Amniotic epithelial cell (primary cell): ENCODE measurements at regions not wholly inside any gene's neighbourhood (a gene's known extent, or its start where the extent isn't known, plus 50 kb on each side); places are given as distances from the start of the nearest gene placed in this dataset.
"Not testable (repeated sequence)": the region's sequence is repeated elsewhere in the genome, so short reads cannot be mapped to it uniquely, and the experiment has no call there.

ENCODE experiments used
- DNase-seq: peaks from one replicate; pipeline ENCODE4 v3.0.0-alpha.2; 2010; ENCODE audit warnings: low read depth

DNA sequence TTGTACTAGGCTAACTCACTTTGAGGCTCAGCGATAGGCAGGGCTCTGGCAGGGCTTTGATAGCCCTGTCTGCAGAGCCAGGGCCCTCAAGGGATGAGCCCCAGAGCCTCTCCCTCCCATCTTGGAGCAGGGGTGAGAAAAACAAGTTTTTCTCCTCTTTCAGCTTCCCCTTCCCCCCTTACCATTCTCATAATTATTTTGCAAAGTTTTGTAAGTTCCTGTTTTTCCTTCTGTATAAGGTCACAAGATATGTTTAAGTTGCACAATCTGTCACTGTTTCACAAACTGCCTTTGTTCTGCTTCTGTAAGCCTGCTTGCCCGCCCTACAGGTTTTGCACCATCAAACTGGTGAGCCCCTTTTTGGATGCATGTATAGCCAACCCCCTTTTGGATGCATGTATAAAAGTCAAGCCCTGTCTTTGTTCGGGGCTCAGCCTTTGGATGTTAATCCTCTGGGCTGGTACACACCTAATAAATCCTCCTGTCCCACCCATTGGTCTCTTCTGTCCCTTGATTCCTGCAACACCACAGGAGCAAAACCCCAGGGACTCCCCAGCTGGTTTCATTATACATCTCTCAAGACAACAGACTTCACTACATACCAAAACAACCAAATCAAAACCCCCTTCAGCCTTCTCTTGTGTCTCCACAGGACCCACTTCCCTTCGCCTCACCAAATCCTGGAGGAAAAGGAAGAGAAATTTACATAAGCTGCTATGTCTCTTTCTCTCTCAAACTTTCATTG lies 52.5 kb upstream of the RESF1 start:
- DNase-seq: peak; percentile 47

- DNase-seq: no peak
These were observed 56.2 kb upstream of the RESF1 start for GRCh38 chr12:31903025-31903424.

DNA sequence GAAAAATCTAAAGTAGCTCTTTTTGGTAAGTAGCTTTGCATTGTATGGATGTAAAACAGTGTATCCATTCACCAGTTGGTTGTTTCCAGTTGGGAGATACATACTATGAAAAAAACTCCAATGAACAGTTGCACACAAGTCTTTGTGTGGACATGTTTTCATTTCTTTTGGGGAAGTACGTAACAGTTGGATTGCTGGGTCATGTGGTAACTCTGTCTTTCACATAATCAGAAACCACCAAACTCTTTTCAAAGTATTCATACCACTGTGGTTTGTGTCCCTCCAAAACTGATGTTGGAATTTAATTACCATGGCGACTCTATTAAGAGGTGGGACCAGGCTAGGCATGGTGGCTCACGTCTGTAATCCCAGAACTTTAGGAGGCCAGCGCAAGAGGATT lies 58.9 kb upstream of the RESF1 start:
- DNase-seq: peak; percentile 42

- DNase-seq: peak; percentile 17
These were observed 60.1 kb upstream of the RESF1 start for GRCh38 chr12:31899109-31899508.

DNA sequence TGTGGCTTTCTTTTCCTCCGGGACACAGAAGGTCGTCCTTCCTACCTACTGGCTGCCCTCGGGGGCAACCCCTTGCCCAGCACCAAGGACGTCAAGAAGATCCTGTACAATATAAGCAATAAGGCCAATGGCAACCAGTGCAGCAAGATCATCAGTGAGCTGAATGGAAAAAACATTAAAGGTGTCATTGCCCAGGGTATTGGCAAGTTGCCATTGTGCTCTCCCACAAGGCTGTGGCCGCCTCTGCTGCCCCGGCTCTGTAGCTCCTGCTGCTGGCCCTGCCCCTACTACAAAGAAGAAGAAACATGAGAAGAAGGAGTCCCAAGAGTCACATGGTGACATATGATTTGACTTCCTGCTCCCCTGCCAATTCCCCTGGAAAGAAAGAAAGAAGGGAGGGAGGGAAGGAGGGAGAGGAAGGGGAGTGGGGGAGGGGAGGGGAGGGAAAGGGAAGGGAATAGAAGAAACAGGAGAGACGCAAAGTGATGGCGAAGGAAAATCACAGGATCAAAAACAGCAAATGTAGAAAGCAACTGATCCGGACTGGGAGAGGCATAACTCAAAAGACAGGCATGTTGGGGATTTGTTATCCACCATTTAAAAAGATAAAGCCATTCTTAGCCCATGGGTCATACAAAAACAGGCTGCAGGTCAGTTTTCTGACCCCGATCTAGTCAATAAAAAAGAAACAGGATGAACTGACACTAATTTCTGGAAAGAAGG lies 61.3 kb upstream of the RESF1 start:
- peak; percentile 74 for DNase-seq

DNA sequence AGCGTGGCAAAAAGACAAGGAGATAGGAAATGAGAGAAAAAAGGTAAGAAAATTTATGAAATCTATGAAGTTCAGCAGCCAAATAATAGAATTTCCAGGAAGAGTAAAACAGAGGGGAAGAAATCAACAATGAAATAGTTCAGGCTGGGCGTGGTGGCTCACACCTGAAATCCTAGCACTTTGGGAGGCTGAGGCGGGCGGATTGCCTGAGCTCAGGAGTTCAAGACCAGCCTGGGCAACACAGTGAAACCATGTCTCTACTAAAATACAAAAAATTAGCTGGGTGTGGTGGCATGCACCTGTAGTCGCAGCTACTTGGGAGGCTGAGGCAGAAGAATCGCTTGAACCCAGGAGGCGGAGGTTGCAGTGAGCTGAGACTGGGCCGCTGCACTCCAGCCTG lies 62.1 kb upstream of the RESF1 start:
- not testable (repeated sequence) for DNase-seq

- DNase-seq: peak; percentile 100
These were observed 62.6 kb upstream of the RESF1 start for GRCh38 chr12:31896514-31897039.

DNA sequence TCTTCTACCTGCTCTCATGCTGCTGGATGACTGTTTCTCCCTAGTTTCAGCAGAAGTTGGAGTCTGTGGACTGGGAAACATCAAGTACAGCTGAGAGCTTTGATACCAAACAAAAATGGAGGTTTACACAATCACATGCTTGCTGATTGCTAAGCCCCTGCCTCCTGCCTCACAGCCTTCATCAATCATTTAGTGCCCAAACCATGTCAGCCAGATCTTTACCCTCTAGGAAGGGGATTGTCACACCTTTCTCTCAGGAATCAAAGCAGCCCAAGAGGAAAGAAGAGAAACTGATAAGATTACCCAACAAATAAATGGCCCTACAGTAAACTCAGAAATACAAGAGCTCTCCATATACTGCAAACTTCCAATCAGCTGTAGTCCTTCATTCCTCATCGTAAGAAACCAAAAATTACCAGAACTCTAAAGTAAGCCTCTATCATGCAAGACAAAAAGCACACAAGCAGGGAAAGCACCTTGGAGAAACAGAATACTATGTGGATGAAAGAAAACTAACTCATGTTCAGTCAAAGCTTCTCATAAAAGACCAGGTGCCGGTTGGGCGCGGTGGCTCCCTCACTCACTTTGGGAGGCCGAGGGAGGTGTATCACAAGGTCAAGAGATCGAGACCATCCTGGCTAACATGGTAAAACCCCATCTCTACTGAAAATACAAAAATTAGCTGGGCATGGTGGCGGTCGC lies 63.6 kb upstream of the RESF1 start:
- peak; percentile 49 for DNase-seq

- DNase-seq: peak; percentile 95
These were observed 68.6 kb upstream of the RESF1 start for GRCh38 chr12:31890295-31891285.

- no peak for DNase-seq
These were observed 72.0 kb upstream of the RESF1 start for GRCh38 chr12:31887109-31887811.

GRCh38 chr12:31882682-31883081 lies 76.5 kb upstream of the RESF1 start:
- DNase-seq: not testable (repeated sequence)

DNA sequence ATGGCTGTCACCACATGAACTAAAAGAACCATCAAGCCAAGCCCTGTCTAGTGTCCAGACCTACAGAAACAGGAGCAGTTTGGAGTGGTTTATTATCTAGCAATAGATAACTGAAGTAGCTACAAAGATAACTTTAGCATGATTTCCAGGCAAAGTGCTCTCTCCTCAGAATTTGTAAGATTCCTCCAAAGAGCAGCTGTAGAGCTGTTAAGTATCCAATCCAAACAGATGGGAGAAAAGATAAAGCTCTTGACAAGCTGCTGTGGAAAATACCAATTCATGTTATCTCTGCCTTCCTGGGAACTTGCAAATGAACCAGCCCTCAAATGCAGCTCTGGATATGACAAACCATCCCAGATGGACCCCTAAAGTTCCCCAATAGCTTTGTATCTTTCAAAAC lies 78.9 kb upstream of the RESF1 start:
- peak; percentile 79 for DNase-seq

DNA sequence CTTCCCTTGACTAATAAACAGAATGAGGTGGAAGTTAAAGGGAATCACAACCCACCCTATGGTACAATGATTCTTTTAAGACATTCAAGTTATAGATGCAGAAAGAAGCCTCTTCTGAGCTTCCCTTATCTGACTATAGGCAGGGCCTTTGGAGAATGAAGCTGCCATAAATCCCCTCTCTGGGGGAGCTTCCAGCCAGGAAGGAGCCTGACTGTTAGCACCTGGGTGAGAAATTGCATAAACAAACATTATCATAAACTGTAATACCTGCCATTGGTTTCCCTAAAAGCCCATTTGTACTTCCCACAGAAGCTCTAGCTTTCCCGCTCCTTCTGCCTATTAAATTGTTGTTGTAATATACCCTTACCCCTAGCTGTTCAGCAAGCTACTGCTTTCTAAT lies 81.3 kb upstream of the RESF1 start:
- no peak for DNase-seq

- DNase-seq: no peak
These were observed 82.4 kb upstream of the RESF1 start for GRCh38 chr12:31876568-31877424.

GRCh38 chr12:31875609-31875964 lies 83.6 kb upstream of the RESF1 start:
- no peak for DNase-seq

DNA sequence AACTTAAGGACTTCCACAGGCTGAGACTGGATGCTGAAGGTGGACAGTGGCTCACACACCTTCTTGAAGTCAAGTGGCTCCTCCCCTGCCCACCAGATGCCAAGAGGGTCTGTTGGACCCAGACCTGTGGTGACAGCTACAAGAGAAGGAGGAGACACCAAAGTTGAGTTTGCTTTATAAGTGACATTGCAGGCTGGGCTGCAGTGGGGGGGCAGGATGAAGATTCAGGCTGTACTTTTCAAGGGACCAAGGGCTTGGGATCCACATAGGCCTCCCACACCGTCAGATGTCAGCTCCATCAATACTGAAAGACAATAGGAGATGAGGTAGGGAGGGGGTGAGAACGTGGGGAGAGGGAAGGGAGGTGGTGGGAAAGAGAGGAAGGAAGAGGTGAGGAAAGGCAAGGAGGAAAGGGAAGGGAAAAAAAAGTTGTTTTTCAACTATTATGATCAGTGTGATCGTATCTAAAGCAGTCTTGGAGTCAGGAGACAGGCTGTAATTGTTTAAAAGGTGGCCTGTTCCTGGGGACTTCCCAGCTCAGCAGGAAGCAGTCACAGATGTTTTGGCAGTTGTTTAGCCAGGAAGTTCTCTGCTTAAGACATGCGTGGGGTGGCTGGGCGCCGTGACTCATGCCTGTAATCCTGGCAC lies 84.1 kb upstream of the RESF1 start:
- peak; percentile 81 for DNase-seq

- no peak for DNase-seq
These were observed 86.2 kb upstream of the RESF1 start for GRCh38 chr12:31872831-31873604.

- DNase-seq: no peak
These were observed 89.2 kb upstream of the RESF1 start for GRCh38 chr12:31869972-31870371.

DNA sequence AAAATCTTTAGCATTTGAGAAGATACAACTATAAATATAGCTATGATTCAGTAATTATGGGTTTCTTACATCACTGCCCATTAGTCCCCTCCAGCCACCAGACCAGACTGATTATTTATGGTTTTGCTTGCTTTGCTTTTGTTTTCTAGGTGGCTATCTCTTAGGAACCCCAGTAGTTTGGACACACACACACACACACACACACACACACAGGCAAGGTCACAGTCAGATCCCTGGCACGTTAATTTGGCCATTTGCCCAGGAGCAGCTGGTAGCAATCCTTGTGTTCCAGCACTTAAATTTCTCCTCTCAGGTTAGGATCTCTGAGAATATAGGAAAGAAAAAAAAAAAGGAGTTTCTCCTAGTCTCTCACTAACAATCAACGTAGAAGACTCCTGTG lies 90.2 kb upstream of the RESF1 start:
- DNase-seq: peak; percentile 79
